Jurkat, Clone E6-1 (cell line): ENCODE measurements at regions not wholly inside any gene's neighbourhood (a gene's known extent, or its start where the extent isn't known, plus 50 kb on each side); places are given as distances from the start of the nearest gene placed in this dataset.

Experiments used
- DNase-seq: peaks from one replicate; pipeline ENCODE4 v3.0.0-alpha.2; 2011; ENCODE audit warnings: low read depth, low spot score
- H3K4me3 ChIP-seq: 2 replicates; pipeline ENCODE4 v1.5.1; 2011; ENCODE audit warnings: mild to moderate bottlenecking, low read length, control low read depth, moderate library complexity

GRCh38 chr4:180578175-180578574 is 1665.0 kb upstream of the TENM3 start:
- DNase-seq = no peak
- H3K4me3 ChIP-seq = no peak overlapping the region

GRCh38 chr4:180581061-180581460 is 1662.1 kb upstream of the TENM3 start:
- no peak overlapping the region for H3K4me3 ChIP-seq
- no peak for DNase-seq

GRCh38 chr4:180587379-180587778 is 1655.8 kb upstream of the TENM3 start:
- no peak for DNase-seq
- no peak overlapping the region for H3K4me3 ChIP-seq

DNA sequence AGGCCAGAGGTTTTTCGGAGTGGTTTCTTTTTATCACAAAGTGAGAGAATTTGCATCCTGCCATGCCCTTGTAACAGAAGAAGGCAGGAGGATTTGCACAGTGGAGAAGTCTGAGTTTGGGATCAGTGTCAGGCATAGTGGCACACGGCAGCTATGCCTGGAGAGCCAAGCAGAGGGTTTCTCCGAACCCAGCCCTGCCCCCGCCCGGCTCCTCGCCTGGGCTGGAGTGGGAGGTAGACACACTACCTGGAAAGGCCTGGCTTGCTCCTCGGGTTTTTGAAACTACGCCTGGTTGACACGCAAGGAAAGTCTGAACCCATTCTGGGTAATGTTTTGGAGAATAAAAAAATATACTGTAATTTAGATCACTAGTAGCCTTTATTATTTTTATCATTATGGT is 1653.6 kb upstream of the TENM3 start:
- no peak for DNase-seq
- no peak overlapping the region for H3K4me3 ChIP-seq

- DNase-seq = no peak
- H3K4me3 ChIP-seq = no peak overlapping the region
These were observed 1646.2 kb upstream of the TENM3 start for GRCh38 chr4:180596888-180597483.

DNA sequence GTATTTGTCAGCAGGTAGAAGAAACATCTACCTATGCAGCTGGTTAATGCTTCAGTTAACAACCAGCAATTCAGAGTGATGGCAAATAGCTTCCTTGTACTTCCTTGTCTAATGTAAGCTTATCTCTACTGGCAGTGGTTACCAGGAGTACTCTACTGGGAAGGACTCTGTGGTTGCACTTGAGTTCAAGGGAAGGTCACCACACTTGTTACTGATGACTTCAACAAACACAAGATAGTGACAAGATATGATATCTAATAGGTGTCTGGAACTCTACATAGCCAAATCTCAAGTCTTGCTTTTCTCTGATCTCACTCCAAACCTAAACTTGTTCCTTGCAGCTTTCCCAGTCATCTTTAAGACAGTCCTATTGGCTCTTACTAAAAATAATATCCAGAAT is 1644.9 kb upstream of the TENM3 start:
- DNase-seq = no peak
- no peak overlapping the region for H3K4me3 ChIP-seq

GRCh38 chr4:180603791-180604190 is 1639.4 kb upstream of the TENM3 start:
- no peak overlapping the region for H3K4me3 ChIP-seq
- DNase-seq = no peak

DNA sequence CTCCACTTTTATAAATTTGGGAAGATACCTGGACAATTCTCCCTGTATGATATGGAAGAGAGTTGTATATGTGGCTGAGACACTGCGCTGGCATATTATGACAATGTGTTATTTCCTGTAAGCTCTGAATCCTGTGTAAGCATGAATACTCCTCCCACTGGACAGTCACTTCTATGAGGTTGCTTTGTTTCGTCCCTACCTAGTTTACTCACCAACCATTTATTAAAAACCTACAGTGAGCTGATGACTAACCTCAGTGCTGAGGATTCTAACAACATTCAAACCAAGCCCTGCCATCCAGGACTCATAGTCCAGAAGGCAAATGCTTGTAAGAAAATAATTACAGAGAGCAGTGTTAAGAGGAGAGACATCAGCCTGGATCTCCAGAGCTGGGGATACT is 1632.9 kb upstream of the TENM3 start:
- H3K4me3 ChIP-seq = no peak overlapping the region
- no peak for DNase-seq

DNA sequence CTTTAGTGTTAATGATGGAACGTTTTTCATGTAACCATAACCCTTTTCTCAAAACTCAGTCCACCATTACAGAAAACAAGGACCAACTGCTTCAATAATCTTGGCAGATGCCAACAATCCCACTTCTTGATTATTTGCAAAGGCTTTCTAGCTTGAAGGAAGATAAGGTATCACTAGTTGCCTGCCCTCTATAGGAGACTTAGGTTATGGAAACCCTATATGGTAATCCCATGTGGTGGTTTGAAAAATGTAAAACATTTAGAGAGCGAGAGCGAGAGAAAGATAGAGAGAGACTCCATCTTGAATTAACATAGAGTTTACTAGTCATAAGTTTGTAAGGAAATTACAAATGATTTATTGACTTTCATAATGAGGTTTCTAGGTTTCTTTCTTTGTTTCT is 1627.5 kb upstream of the TENM3 start:
- H3K4me3 ChIP-seq = no peak overlapping the region
- DNase-seq = no peak

DNA sequence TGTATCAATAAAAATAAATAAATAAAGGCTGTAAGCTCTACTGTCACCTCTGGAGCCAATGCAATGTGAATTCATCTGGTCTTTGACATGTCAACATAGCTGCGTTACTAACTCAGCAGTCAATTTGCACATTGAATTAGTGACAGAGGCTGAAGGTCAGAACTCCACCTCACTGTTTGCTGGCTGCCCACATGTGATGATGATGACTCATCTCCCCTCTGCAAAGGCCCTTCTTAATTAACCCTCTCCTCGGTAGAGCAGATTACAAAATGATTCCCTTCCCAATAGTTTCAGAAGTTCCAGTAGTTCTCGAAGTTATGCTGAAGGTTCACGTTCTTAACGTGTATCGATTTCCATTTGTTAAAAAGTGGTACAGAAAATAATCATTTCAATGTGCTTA is 1626.0 kb upstream of the TENM3 start:
- H3K4me3 ChIP-seq = no peak overlapping the region
- no peak for DNase-seq

- peak; percentile 23 for DNase-seq
- no peak overlapping the region for H3K4me3 ChIP-seq
These were observed 1624.8 kb upstream of the TENM3 start for GRCh38 chr4:180618396-180618795.

- DNase-seq = no peak
- no peak overlapping the region for H3K4me3 ChIP-seq
These were observed 1623.8 kb upstream of the TENM3 start for GRCh38 chr4:180619440-180619839.

DNA sequence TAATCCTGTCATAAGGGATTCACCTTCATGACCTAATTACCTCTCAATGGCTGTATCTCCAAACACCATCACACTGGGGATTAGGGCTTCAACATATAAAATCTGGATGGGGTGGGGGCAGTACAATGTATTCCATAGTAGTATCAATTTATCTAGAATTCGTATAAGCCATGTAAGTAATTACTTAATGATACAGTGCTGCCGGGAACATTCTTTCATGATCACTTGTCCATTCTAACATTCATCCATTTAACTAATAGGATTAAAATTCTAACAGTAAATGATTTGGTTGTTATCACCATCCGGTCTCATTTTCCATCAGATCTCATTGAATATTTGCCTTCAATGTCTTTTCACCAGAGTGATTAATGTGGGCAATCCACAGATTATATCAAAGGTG is 1620.9 kb upstream of the TENM3 start:
- no peak overlapping the region for H3K4me3 ChIP-seq
- DNase-seq = no peak

- DNase-seq = no peak
- no peak overlapping the region for H3K4me3 ChIP-seq
These were observed 1617.5 kb upstream of the TENM3 start for GRCh38 chr4:180625653-180626052.

DNA sequence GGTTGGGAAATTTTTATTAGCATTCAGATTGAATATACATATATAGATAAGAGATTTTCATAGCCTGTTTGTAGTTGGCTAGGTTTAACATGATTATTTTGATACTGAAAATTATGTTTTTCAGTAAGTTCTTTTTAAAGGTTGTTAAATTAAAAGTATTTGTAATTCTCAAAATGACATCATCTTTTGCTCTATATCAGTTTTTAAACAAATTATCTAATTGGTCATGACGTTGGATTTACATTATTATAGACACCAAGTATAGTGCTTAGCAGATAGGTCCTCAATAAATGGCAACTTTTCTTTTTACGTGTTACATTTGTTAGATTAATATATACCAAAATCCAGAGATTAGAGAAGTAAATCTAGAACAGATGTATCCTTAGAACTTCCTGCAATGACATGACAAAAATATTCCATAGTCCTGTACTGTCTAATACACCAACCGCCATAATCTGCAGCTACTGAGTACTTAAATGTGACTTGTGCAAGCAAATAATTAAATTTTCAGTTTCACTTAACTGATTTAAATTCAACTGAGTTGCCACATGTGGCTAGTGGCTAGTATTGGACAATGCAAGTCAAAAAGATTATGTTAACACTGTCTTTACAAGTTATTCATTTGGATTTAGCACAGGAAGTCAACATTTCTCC is 1613.1 kb upstream of the TENM3 start:
- H3K4me3 ChIP-seq = no peak overlapping the region
- no peak for DNase-seq

DNA sequence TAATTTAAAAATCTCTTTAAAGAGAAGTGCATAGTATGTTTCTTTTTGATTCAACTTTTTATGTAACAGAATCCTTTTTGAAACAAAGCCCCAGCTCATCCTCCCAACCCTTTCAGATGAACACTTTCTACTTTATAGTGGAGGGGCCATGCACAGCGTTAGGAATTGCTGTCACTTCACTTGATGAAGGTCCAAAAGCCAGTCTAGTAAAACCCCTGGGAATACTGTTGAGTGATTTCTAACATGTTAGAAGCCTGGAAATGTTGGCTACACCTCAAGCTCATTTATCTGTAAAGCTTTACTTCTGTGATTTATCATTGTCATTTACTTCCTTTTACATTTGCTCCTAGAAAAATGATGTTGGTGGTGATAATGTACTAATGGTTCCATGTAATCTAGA is 1608.9 kb upstream of the TENM3 start:
- no peak overlapping the region for H3K4me3 ChIP-seq
- DNase-seq = no peak

DNA sequence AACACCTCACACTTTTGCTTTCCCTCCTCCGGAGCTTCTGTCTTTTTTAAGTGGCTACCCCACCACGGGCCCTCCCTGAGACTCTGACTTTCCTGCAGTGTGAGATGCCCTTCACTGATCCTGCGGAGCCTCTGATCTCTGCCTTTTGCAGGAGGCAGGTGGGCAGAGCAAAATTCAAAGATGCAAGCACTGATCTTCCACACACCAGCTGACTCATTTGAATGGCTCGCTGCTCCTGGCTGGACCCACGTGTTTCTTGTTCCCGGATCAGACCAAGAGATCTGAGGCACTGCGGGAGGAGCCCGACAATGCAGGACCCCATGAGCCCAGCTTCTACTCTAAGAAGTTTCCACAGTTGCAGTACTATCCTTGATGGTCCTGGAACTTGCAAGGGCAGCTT is 1607.9 kb upstream of the TENM3 start:
- H3K4me3 ChIP-seq = no peak overlapping the region
- no peak for DNase-seq

GRCh38 chr4:180636696-180637404 is 1606.4 kb upstream of the TENM3 start:
- no peak overlapping the region for H3K4me3 ChIP-seq
- DNase-seq = no peak

DNA sequence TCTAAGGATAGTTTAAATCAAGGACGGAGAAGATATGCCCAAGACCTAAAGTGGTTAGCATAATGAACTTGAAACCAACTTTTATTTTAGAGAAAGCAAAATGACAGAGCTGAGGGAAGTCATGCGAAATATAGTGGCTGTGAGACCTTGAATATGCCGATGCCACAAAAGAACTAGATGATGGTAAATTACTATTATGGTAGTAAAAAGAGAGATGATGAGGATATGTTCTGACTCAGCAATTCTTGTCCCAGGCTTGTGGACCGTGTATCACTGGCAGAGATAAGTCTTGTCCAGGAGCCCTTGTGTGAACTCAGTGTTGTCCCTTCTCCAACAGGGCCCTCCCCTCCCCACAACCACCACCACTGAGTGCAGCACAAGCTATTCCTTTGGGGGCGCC is 1605.6 kb upstream of the TENM3 start:
- DNase-seq = no peak
- no peak overlapping the region for H3K4me3 ChIP-seq

DNA sequence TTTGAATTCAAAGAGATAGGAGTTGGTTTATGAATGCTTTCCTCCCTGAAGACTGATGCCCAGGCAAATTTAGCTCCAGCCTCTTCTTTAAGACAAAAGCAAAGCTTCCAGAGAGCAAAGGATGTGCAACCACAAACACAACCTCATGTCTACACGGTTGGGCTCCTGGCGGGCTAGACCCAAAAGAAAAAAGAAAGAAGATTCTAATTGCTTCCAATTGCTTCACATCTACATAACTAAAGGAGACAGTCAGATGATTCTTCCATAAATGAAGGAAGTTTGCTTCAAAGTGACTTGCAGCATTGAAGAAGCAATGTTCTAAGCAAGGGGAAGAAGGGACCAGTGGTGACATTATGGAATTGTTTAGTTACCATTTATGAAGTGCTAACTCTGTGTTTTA is 1603.0 kb upstream of the TENM3 start:
- no peak overlapping the region for H3K4me3 ChIP-seq
- DNase-seq = no peak

DNA sequence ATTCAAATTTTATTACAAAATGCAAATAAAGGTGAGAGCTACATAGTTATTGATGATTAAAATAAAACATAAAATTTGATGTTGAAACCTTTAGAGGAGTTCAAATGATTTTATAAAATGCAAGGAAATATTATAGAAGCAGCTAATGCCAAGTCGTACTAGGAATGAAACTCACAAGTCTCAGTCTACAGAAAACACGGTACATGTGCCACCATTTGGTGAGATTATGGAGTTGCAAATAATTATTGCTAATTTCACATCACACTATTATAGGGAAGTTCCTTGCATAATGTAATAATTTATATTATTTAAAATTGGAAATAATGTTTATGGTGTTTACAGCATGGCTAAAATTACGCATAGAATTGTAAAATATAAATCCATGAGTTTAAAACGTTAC is 1601.7 kb upstream of the TENM3 start:
- no peak overlapping the region for H3K4me3 ChIP-seq
- no peak for DNase-seq
